AML-193 (cell line): ENCODE measurements at regions not wholly inside any gene's neighbourhood (a gene's known extent, or its start where the extent isn't known, plus 50 kb on each side); places are given as distances from the start of the nearest gene placed in this dataset.

Source experiments
- DNase-seq, 2 experiments: peaks; one replicate each; lab custom pipeline; 2025; lab: John Stamatoyannopoulos, UW

DNA sequence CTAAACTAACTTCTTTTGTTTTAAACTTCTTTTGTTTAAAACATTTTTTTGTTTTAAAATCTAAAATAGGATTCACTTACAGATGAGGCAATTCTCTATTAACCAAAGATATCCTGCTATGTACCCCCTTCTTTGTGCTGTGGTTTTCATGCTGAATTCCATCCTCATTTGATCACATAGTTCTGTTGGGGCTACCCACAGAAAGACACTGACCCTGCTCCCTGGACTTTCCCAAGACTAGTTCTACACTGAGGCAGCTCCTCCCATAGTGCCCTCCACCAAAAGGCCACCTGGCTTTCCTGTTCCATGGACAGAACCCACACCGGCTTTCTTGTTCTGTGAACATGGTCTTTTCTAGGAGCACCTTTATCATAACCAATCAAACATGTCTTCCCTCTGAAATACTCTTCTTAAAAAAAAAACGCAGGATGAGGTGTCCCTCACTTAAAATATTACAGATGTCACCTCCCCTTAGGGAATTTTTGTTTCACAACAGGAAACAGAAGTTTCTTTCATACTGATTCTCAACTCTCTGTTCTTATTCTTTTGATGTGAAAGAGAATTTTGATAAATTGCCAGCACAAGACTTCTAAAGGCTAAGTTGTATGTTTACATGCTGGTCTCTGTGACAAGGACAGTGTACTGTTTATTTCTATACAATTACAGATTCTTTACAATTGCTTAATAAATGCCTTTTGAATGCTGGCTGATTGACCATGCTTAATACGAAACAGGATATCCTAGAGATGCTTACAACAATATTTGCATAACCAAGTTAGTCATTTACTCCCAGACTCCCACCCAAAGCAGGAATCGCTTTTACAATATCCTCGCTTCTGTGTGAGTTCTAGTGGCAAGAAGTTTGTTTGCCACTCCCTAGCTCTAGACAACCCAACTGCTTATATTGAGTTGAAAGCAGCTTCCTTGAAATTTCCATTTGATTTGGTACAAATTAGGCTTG lies 300.4 kb downstream of the DTWD2 start:
- no peak for DNase-seq

DNA sequence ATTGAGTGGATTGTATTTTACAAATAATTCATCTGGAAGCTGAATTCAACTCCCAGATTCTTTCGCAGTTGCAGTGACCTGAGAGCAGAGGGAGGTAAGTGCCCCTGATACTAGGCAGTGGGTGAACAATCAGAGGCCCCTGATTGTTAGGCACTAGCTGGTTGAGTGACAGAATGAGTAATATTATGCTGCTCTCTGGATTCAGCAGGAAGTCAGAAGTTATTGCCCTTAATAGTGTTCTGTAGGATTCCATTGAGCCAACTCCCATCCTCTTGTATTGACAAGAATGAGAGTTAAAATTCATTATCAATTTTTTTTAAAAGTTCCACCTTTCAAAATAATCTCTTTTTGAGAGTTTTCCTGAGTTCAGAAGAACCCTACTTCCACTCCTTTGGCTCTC lies 301.2 kb downstream of the DTWD2 start:
- no peak for DNase-seq

DNA sequence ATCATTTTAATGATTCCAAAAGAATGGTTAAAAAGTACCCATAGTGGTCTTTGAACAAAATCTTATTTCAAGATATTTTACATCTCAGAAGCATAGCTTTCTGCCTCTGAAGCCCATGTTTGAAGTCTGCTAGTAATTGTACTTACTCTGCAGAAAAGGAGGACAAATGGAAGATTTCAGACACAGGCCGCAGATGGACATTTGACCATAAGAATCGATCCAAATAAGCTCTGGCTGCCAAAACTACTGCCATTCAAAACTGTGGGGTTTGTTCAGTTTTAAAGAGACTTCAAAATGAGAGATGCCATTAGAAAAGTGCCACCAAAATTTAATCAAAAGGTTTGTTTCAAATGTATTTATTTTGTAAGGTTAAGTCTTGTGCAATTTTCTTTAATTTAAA lies 306.7 kb downstream of the DTWD2 start:
- DNase-seq: no peak

DNA sequence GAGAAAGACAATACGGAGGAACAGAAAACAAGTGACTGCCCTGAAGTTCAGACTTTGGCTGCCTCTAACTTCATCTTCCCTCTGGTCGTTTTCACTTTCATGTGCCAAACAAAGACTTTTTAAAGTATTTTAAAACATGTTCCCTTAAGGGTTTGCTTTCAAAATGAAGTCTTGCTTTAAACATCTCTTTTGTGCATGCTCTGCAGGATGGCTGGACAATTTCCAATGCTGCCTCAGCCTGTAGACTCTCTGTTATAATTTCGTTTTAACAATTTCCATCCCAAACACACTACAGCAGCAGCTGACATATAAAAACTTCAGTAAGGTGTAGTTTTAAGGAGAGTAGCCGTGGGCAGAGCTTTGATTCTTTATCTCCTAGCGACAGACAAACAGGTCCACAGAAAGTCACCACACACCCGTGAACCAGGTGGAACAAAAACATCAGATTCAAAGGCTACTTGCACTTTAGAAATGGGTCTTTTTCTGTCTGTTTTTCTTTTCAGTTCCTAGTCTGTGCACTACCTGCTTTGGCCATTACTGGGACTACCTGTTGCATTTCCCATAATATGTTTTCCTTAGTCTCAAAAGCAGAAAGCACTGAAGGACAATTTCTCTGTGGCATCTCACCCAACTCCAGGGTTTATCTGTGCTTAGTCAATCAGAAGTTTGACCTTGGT lies 308.9 kb downstream of the DTWD2 start:
- no peak for DNase-seq

DNA sequence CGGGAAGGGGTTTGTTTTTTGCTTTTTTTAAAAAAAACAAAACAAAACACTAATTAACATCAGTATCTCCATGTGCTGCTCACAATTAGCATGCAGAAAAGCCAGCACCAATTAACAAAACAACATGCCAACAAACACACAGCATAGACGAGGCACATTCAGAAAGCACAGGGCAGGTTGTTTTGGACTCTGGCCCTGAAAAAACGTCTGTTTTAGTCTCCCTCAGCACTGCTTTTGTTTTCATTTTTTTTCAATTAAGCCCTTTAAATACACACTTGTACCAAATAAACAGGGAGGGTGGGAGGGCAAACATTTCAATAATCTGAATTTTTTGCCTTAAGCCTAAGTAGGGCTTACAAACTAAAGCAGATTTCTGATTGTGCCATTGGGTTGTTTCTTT lies 309.6 kb downstream of the DTWD2 start:
- DNase-seq: no peak

DNA sequence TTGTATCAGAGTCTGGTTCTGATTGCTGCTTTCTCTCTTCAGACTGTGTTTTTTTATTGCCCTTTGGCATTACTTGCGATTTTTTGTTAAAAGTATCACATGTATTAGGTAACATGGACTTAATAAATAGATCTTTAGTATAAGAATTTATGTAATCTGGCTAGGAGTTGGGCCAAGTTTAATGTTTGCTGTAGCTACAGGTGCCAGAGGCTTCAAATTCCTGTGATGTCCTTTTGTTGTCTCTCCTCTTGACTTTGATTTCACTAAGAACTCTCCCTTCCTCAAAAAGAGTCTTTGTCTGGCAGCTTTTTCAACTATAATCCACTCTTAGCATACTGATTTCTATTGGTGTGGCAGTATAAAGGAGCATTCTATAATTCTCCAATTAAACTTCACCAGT lies 313.1 kb downstream of the DTWD2 start:
- DNase-seq: no peak

DNA sequence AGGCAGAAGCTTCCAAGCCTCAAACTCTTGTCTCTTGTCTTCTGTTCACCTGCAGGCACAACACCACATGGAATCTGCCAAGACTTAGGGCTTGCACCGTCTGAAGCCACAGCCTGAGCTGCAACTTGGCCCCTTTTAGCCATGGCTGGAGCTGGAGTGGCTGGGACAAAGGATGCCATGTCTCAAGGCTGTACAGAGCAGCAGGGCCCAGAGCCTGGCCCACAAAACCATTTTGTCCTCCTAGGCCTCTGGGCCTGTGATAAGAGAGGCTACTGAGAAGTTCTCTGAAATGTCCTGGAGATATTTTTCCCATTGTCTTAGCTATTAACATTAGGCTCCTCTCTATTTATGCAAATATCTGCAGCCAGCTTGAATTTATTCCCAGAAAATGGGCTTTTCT lies 330.8 kb downstream of the DTWD2 start:
- DNase-seq: no peak

DNA sequence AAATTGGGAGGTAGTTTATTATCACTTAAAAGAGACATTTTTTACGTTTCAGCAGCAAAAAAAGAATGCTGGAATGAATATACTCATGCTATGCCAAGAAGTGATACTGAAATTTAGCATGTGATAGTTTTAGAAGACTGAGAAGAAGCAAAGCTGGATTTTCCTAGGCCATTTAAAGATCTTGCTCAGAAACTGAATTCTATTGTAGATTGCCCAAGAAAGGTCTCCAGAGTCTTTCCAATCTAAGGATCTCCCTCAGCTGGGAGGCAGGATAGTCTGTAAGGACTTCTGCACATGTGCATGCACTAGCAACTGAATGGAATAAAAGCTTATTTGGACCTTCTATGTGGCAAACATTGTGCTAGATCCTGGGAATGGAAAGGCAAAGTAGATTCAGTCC lies 334.5 kb downstream of the DTWD2 start:
- DNase-seq: no peak

DNA sequence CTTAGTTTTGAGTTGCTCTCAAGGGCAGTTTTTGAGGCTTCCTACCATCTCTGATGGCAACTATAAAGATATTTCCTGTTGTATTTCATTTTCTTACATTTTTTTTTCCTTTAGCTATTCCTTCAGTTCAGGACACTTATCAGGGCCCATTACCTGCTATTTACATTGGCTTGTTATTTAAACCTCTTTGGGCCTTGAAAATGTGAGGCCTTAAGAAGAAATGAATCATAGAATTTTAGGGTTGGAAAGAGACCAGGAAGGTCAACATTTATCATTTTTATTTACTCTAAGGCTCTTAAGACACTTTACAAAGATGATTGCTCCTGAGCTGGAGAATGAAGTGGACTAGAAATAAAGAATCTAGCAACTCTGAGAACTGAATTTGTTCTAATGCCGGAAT lies 335.2 kb downstream of the DTWD2 start:
- DNase-seq: no peak

DNA sequence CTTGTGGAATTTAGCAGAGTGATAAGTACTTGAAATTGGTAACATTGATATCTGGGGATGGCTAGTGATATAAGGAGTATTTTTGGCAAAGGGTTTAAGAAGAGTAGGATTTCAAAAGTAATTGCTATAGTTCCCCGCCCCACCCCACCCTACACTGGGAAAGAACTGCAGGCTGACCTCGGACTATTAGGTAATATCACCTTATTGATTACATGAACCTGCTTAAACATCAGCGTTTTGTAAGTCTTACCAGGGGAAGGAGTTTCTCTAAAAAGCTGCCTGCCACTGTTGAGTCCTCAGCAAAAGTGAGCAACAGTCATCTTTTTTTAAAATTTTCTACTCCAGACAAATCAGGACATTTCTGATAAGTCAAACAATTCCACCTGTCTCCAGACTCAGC lies 337.3 kb downstream of the DTWD2 start:
- no peak for DNase-seq

DNA sequence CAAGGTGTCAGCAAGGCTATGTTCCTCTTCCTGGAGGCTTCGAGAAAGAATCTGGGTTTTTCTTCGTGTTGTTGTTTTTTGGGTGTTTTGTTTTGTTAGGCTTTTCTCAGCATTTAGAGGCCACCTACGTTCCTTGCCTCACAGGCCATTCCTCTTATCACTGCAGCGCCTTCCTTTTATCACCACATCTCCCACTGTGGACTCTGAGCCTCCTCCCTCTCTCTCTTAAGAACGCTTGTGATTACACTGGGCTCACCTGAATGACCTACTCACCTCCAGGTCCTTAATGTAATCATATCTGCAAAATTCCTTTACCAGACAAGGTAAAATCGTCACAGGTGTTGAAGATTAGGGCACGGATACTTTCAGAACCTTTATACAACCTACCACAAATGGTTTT lies 340.8 kb downstream of the DTWD2 start:
- no peak for DNase-seq

DNA sequence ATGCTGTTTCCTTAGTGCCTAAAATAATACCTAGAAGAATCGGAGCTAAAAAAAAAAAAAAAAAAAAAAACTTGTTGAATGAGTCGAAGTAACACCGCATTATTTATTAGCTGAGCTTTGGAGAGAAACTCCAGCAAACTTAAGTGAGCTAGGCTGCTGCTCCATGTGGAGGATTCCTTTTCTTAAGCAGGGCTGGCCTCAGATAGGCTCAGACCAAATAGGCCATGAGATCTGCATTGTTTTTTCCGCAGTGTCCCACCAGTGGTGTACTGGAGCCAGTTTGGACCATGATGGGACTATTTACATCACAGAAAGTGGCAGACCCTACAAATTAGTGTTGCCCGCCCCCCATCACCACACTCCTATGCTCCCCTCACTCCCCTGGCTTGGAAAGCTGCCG lies 341.4 kb downstream of the DTWD2 start:
- DNase-seq: no peak

DNA sequence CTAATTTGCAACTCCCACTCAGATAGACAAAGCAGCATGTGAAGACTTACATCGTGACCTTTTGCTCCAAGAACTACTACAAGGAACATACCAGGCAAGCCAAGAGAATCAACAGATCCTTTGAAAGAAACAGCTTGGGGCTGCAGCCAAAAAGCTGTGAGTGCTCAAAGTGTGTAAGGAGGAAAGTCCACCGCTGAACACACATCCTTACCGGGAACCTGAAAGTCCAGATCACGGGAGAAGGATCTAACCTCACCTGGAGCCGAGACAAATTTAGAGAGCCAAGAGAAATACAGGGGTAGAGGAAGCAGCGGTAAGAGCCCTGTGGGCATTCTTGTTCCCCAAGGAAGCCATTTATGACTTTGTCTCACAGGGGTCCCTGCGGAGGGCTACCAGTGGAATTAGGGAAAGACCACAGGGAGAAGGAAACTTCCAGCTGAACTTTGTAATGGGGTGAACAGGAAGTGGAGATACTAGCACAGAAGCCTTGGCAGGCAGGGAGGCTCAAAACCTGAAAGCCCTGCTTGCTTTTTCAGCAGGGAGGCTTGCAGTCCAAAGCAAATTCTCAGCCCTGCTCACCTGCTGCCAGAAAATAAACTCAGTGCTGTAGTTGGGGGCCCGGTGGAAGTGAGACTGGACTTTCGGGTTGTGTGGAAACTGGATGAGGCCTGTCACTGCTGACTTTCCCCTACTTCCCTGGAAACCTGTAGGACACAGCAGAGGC lies 350.2 kb downstream of the DTWD2 start:
- no peak for DNase-seq

DNA sequence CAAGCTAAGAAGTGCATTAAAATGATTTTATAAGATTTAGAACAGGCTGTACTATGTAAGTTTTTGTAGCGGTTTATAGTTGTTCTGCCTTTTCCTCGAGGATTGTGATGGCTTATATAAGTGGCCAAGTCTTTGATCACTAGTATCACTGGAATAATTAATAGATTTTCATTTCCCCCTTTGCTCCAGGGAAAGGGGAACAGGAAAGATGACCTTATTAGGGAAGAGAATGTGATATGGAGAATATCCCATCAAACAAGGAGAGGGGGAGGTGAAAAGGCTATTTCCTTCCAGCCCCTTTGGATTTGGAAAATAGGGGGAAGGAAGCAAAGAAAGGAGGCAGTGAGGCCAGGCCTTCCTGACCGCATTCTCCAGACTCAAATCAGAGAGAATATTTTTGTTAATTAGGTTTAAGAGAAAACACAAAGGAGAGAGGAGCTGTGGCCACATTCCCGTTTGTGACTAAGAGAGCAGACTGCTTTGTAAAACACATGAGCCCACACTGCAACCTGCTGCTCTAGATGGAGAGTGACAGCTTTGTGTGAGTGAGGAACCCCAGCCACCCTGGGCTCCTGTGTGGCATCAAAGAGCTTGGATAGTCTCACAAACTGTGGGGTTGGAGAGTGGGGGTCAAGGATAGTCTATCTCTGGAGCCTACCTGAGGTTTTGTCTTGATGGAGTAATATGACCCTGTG lies 359.5 kb downstream of the DTWD2 start:
- DNase-seq: no peak

DNA sequence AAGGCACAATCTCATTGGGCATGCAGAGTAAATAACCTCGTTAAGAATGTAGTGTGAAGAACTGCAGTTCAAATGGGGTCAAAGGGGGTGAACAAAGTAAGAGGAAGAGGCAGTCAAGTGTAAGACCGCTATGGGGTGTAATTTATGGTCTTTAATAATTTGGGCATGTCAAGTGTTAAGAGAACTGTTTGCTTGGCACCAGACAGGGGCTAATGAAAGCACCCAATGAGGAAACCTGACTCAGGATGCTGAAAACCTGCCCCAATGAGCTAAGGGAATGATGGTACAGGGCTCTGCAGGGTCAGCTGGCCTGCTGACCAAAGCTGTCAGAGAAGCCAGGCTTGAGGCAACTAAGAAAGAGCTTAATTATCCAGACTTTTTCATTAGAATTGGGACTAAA lies 368.1 kb downstream of the DTWD2 start:
- DNase-seq: no peak

DNA sequence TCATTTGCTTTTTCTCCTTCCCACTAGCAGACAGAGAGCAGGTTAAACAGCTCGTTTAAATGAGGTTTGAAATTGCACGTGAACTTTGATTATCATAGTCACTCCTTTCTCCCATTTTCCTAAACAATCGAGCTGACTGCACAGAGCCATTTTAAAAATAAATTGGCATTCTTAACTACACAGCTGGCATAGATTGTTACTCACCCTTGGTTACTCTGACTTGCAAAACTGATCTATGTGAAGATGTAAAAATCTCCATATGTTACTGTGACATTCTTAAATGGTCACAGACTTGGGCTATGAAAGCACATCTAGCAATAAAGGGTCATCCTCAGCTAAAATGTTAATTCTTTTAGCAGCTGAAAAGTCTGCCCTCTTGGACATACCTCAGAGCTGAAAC lies 368.5 kb downstream of the DTWD2 start:
- no peak for DNase-seq

DNA sequence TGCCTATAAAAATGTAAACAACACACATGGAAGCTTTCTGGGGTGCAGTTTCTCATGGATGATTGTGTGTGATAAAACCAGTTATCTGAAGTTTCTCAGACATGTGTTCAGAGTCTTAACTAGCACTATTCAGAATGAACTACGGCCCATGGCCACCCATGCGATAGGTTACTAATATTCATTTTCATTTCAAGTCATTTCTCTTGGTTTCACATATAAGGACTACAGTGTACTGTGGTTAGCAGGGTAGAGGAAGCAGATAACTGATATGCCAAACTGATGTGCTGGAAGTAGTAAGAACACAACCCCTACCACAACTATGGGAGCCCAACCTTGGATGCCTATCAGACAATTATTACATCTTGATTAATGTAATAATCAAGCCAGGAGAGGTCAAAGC lies 372.1 kb downstream of the DTWD2 start:
- DNase-seq: no peak

DNA sequence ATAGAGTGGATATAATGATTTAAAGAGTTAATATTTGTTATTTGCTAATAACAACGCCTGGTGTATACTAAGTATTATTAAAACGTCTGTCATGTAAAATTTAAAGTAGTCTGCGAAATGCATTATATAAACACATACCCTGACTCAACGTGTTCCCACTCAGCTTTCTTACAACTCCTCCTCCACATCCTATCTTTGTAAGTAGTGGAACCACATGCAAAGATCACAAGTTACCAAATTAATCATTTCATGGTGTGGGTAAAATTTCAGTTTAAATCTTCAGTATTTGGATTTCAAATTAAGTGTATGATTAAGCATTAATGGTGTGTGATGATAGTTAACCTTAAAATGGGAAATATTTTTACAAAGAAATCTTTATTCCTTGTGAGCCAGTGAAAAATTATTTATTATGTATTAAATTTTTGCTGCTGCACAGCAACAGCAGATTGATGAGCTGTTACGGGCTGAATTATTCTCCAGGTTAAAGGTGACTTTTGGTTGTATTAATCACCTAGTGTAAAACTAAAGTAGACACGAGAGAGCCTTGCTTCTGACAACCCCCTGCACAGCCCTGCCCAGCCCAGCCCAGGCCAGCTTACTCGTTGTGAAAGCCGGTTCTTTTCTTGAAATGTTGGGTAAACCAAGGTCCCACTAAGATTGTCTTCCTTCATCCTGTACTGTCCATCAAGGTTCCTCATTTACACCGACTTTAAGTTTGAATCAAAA lies 373.5 kb downstream of the DTWD2 start:
- no peak for DNase-seq

DNA sequence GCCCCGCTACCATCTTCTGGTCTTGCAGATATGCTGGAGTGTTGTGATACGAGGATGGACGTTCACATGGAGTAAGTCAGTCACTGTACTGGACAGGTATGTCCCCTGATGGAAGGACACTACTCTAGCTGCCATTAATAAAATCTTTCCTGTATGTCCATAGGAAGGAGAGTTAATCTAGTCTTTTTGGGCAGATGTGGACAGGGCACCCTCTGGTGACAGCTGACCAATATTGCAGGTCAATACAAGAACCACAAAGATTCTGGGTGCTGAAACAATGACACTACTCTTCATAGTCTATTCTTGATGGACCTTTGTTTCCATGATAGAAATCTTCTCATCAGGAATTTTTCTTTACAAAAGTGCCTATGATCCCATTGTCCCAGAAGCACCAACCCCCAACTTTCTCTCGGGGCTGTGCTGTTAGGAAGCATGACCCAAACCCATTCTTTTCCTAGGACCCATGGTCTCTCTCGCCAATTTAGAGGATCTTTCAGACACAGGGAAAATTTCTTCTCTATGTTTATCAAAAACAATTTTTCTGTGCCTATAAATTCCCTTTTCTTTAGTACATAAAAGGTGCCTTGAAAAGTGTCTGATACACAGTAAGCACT lies 376.9 kb downstream of the DTWD2 start:
- DNase-seq: peak; percentile 8 to 24

DNA sequence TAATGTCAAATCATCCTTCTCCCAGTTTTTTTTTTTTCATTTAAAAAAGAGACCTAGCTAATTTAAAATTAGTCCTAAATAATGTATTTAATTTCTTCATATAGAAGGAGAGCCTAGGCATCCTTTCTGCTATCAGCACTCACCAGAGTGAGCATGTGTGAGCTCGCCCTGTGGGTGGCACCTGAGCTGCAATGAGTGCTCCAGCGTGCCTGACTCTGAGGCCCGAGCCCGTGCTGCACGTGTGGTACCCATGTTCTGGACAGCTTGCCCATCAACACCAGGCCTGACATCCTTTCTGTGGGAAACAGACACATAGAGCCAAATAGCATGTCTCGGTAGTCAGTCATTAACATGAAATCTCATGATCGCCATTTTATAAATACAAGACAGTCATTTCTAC lies 381.4 kb downstream of the DTWD2 start:
- no peak for DNase-seq

DNA sequence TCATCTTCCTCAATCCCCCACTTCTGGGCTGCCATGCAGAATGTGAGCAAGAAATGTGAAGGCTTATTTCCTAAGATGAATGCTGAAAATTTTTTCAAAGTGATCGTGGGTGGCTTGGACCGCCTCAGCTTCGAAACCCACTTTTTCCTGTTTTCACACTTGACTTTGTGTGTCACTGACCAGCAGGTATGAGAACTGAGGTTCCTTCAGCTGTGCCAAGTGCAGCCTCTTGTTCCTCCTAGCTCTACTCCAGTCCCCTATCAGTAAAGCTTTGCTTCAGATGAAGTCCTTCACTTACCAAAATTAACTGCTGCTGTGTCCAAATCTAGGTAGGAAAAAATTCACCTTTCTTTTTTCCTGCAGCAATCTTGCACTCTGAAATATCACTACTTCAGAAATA lies 382.6 kb downstream of the DTWD2 start:
- no peak for DNase-seq
